Brain microvascular endothelial cell (primary cell): ENCODE measurements at regions not wholly inside any gene's neighbourhood (a gene's known extent, or its start where the extent isn't known, plus 50 kb on each side); places are given as distances from the start of the nearest gene placed in this dataset.
A peak's percentile ranks its signal among the peaks of the same experiment; 100 is the strongest.

Experiments
- DNase-seq: peaks from one replicate; pipeline ENCODE4 v3.0.0-alpha.2; 2020
- H3K27ac ChIP-seq: fragments of 250-450 bp; sonication (Bioruptor Pico); 2 replicates; pipeline ENCODE4 v1.5.1; 2020; ENCODE audit warnings: mild to moderate bottlenecking, moderate library complexity
- H3K27me3 ChIP-seq: fragments of 250-450 bp; sonication (Bioruptor Pico); replicated peaks from 2 replicates; pipeline ENCODE4 v1.5.1; 2020; ENCODE audit warnings: mild to moderate bottlenecking
- H3K36me3 ChIP-seq: fragments of 250-450 bp; sonication (Bioruptor Pico); replicated peaks from 2 replicates; pipeline ENCODE4 v1.5.1; 2020; ENCODE audit warnings: mild to moderate bottlenecking
- H3K4me3 ChIP-seq: 2 replicates; pipeline ENCODE4 v1.5.1; 2011; ENCODE audit warnings: low read depth, mild to moderate bottlenecking, control low read depth, low read length, moderate library complexity
- CTCF ChIP-seq: IDR thresholded peaks from 2 replicates; pipeline ENCODE4 v1.5.1; 2011; ENCODE audit warnings: low read depth, mild to moderate bottlenecking, moderate library complexity, low read length, control low read depth, inconsistent platforms; ENCODE audit errors: missing control alignments
- in situ Hi-C: cut with HindIII; loops from 2 replicates; pipeline ENCODE4 v1.10.0; 2017; ENCODE audit warnings: low sequenced_read_pairs, low pct_ligation_motif_present

GRCh38 chr16:51562891-51563290, 411.8 kb upstream of the SALL1 start:
- H3K27me3 ChIP-seq = no peaks in the 10 kb centered on the region
- no peak for TF ChIP-seq CTCF
- in situ Hi-C loops = no loop called here
- H3K36me3 ChIP-seq = no peaks in the 10 kb centered on the region
- no peak overlapping the region for H3K4me3 ChIP-seq
- DNase-seq = no peak
- H3K27ac ChIP-seq = no peak overlapping the region

GRCh38 chr16:51559901-51560300, 408.8 kb upstream of the SALL1 start:
- Histone ChIP-seq H3K4me3 (no peak overlapping the region), H3K27me3 (no peaks in the 10 kb centered on the region), H3K36me3 (no peaks in the 10 kb centered on the region), H3K27ac (no peak overlapping the region)
- in situ Hi-C loops = no loop called here
- no peak for TF ChIP-seq CTCF
- DNase-seq = no peak

- Histone ChIP-seq H3K4me3 (no peak overlapping the region), H3K36me3 (no peaks in the 10 kb centered on the region), H3K27ac (no peak overlapping the region), H3K27me3 (no peaks in the 10 kb centered on the region)
- TF ChIP-seq CTCF = no peak
- DNase-seq = no peak
- in situ Hi-C loops = no loop called here
These were observed 406.6 kb upstream of the SALL1 start for GRCh38 chr16:51557670-51558069.

GRCh38 chr16:51556694-51557340, 405.7 kb upstream of the SALL1 start:
- in situ Hi-C loops = no loop called here
- H3K4me3 ChIP-seq = no peak overlapping the region
- H3K36me3 ChIP-seq = no peaks in the 10 kb centered on the region
- no peak overlapping the region for H3K27ac ChIP-seq
- peak; percentile 67 for DNase-seq
- H3K27me3 ChIP-seq = no peaks in the 10 kb centered on the region
- peak; percentile 29 for TF ChIP-seq CTCF

- no peak for TF ChIP-seq CTCF
- no peak overlapping the region for H3K4me3 ChIP-seq
- in situ Hi-C loops = no loop called here
- no peaks in the 10 kb centered on the region for H3K36me3 ChIP-seq
- H3K27ac ChIP-seq = no peak overlapping the region
- no peak for DNase-seq
- H3K27me3 ChIP-seq = no peaks in the 10 kb centered on the region
These were observed 402.8 kb upstream of the SALL1 start for GRCh38 chr16:51553910-51554309.

GRCh38 chr16:51553314-51553713, 402.2 kb upstream of the SALL1 start:
- H3K4me3 ChIP-seq = no peak overlapping the region
- DNase-seq = no peak
- in situ Hi-C loops = no loop called here
- H3K27ac ChIP-seq = no peak overlapping the region
- no peaks in the 10 kb centered on the region for H3K27me3 ChIP-seq
- TF ChIP-seq CTCF = no peak
- H3K36me3 ChIP-seq = no peaks in the 10 kb centered on the region
